K562 (cell line): ENCODE measurements at regions not wholly inside any gene's neighbourhood (a gene's known extent, or its start where the extent isn't known, plus 50 kb on each side); places are given as distances from the start of the nearest gene placed in this dataset.
A peak's percentile ranks its signal among the peaks of the same experiment; 100 is the strongest.

Source experiments
- ATF2 ChIP-seq: sonication (generic); formaldehyde crosslinking; IDR thresholded peaks from 2 replicates; pipeline ENCODE4 v1.8.1; 2022; ENCODE audit warnings: missing genetic modification reagents
- CBX2 ChIP-seq: fragments of 200-600 bp; sonication (generic); IDR thresholded peaks from one replicate; pipeline ENCODE4 v1.6.1; 2012; ENCODE audit warnings: mild to moderate bottlenecking, low read length, inconsistent platforms; ENCODE audit not compliant: insufficient read depth, poor library complexity, severe bottlenecking
- CEBPB ChIP-seq: fragments of 450-650 bp; IDR thresholded peaks from 2 replicates; pipeline ENCODE4 v1.6.1; 2016; ENCODE audit warnings: missing genetic modification characterization, missing compliant biosample characterization
- ESRRB ChIP-seq: fragments of 250-450 bp; sonication (Bioruptor Pico); IDR thresholded peaks from 2 replicates; pipeline ENCODE4 v1.5.0; 2020; ENCODE audit warnings: mild to moderate bottlenecking, moderate library complexity, borderline replicate concordance
- ETV1 ChIP-seq: fragments of 450-650 bp; conservative IDR thresholded peaks from 2 replicates; pipeline ENCODE4 v1.6.1; 2016; ENCODE audit warnings: missing genetic modification characterization, control low read depth, low read depth, missing compliant biosample characterization
- HBP1 ChIP-seq: fragments of 450-650 bp; formaldehyde crosslinking; IDR thresholded peaks from 2 replicates; pipeline ENCODE4 v1.4.0; 2022; ENCODE audit warnings: missing genetic modification characterization
- KLF1 ChIP-seq: fragments of 450-650 bp; IDR thresholded peaks from 2 replicates; pipeline ENCODE4 v1.6.1; 2016; ENCODE audit warnings: missing genetic modification characterization, missing compliant biosample characterization
- MCM7 ChIP-seq, 2 experiments: fragments of 450-650 bp; IDR thresholded peaks; 2 replicates each; pipeline ENCODE4 v1.6.1; 2016 to 2018
- MECOM ChIP-seq: fragments of 250-450 bp; sonication (Bioruptor Pico); IDR thresholded peaks from 2 replicates; pipeline ENCODE4 v1.8.0; 2022; ENCODE audit warnings: inconsistent platforms
- STAT5B ChIP-seq: fragments of 250-450 bp; sonication (Bioruptor Pico); IDR thresholded peaks from 2 replicates; pipeline ENCODE4 v1.8.0; 2021; ENCODE audit warnings: mild to moderate bottlenecking, inconsistent platforms
- ZNF174 ChIP-seq: fragments of 250-450 bp; sonication (Bioruptor Pico); IDR thresholded peaks from 2 replicates; pipeline ENCODE4 v1.4.0; 2020; ENCODE audit warnings: mild to moderate bottlenecking
- ZNF354B ChIP-seq: fragments of 250-450 bp; sonication (Bioruptor Pico); IDR thresholded peaks from 2 replicates; pipeline ENCODE4 v1.4.0; 2020
- TF ChIP-seq, protein P1 (sequence below): sonication (generic); formaldehyde crosslinking; IDR thresholded peaks from 2 replicates; pipeline ENCODE4 v1.8.0; 2022; ENCODE audit warnings: mild to moderate bottlenecking, missing genetic modification reagents
- TF ChIP-seq, protein P2 (sequence below): fragments of 450-650 bp; IDR thresholded peaks from 2 replicates; pipeline ENCODE4 v1.6.1; 2016; ENCODE audit warnings: low read depth, mild to moderate bottlenecking, moderate library complexity
- TF ChIP-seq, protein P3 (sequence below): fragments of 250-450 bp; sonication (Bioruptor Pico); IDR thresholded peaks from 2 replicates; pipeline ENCODE4 v1.8.0; 2022; ENCODE audit warnings: moderate library complexity, mild to moderate bottlenecking, inconsistent platforms
- TF ChIP-seq, protein P4 (sequence below): fragments of 250-450 bp; sonication (Bioruptor Pico); IDR thresholded peaks from 2 replicates; pipeline ENCODE4 v1.5.0; 2021
- TF ChIP-seq, protein P5 (sequence below): sonication (generic); formaldehyde crosslinking; IDR thresholded peaks from 2 replicates; pipeline ENCODE4 v1.8.0; 2022; ENCODE audit warnings: missing genetic modification reagents, mild to moderate bottlenecking, borderline replicate concordance
- TF ChIP-seq, protein P6 (sequence below): fragments of 450-650 bp; IDR thresholded peaks from 2 replicates; pipeline ENCODE4 v1.6.1; 2016; ENCODE audit warnings: missing biosample characterization, missing genetic modification characterization

DNA sequence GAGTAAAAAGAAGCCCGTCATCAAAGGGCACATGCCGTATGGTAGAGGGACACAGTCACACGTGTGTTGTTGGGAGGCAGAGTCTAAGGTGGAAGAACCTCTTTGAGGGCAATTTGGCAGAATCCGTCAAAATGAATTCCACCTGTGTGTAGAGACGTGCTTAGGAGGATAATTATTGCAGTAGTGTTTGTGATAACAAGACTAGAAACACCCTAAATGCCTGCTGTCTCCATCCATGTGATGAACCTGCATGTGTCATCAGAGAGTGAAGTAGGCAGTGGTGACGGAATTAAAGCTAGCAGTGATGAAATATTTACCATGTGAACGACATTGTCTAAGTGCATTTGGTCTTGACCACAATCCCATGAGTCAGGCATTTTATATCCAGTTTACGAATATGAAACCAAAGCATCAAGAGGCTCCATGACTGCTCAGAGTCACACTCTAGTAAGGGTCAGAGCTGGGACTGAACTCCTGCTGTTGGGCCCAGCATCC is 61.3 kb upstream of the ADORA2B start (continued):
- TF ChIP-seq, protein P1, sequence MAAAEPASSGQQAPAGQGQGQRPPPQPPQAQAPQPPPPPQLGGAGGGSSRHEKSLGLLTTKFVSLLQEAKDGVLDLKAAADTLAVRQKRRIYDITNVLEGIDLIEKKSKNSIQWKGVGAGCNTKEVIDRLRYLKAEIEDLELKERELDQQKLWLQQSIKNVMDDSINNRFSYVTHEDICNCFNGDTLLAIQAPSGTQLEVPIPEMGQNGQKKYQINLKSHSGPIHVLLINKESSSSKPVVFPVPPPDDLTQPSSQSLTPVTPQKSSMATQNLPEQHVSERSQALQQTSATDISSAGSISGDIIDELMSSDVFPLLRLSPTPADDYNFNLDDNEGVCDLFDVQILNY (CRISPR knock-in tag): no peak
- TF ChIP-seq ATF2 (no peak), ZNF174 (CRISPR knock-in tag) (no peak), HBP1 (CRISPR knock-in tag) (peak; percentile 83; the same call in 1 of the 2 replicates), MECOM (CRISPR knock-in tag) (no peak), ESRRB (no peak), MCM7 (IDR thresholded peaks at IDR 0.05) (no peak), KLF1 (no peak), ETV1 (tag) (no peak), CBX2 (no peak), ZNF354B (CRISPR knock-in tag) (no peak), CEBPB (tag) (peak; percentile 41; the same call in 1 of the 2 replicates), STAT5B (CRISPR knock-in tag) (no peak)
- TF ChIP-seq, protein P2, sequence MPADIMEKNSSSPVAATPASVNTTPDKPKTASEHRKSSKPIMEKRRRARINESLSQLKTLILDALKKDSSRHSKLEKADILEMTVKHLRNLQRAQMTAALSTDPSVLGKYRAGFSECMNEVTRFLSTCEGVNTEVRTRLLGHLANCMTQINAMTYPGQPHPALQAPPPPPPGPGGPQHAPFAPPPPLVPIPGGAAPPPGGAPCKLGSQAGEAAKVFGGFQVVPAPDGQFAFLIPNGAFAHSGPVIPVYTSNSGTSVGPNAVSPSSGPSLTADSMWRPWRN: no peak
- TF ChIP-seq, protein P3, sequence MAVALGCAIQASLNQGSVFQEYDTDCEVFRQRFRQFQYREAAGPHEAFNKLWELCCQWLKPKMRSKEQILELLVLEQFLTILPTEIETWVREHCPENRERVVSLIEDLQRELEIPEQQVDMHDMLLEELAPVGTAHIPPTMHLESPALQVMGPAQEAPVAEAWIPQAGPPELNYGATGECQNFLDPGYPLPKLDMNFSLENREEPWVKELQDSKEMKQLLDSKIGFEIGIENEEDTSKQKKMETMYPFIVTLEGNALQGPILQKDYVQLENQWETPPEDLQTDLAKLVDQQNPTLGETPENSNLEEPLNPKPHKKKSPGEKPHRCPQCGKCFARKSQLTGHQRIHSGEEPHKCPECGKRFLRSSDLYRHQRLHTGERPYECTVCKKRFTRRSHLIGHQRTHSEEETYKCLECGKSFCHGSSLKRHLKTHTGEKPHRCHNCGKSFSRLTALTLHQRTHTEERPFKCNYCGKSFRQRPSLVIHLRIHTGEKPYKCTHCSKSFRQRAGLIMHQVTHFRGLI (CRISPR knock-in tag): no peak
- TF ChIP-seq, protein P4, sequence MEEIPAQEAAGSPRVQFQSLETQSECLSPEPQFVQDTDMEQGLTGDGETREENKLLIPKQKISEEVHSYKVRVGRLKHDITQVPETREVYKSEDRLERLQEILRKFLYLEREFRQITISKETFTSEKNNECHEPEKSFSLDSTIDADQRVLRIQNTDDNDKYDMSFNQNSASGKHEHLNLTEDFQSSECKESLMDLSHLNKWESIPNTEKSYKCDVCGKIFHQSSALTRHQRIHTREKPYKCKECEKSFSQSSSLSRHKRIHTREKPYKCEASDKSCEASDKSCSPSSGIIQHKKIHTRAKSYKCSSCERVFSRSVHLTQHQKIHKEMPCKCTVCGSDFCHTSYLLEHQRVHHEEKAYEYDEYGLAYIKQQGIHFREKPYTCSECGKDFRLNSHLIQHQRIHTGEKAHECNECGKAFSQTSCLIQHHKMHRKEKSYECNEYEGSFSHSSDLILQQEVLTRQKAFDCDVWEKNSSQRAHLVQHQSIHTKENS (CRISPR knock-in tag): no peak
- TF ChIP-seq, protein P5, sequence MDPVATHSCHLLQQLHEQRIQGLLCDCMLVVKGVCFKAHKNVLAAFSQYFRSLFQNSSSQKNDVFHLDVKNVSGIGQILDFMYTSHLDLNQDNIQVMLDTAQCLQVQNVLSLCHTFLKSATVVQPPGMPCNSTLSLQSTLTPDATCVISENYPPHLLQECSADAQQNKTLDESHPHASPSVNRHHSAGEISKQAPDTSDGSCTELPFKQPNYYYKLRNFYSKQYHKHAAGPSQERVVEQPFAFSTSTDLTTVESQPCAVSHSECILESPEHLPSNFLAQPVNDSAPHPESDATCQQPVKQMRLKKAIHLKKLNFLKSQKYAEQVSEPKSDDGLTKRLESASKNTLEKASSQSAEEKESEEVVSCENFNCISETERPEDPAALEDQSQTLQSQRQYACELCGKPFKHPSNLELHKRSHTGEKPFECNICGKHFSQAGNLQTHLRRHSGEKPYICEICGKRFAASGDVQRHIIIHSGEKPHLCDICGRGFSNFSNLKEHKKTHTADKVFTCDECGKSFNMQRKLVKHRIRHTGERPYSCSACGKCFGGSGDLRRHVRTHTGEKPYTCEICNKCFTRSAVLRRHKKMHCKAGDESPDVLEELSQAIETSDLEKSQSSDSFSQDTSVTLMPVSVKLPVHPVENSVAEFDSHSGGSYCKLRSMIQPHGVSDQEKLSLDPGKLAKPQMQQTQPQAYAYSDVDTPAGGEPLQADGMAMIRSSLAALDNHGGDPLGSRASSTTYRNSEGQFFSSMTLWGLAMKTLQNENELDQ: no peak
- TF ChIP-seq, protein P6, sequence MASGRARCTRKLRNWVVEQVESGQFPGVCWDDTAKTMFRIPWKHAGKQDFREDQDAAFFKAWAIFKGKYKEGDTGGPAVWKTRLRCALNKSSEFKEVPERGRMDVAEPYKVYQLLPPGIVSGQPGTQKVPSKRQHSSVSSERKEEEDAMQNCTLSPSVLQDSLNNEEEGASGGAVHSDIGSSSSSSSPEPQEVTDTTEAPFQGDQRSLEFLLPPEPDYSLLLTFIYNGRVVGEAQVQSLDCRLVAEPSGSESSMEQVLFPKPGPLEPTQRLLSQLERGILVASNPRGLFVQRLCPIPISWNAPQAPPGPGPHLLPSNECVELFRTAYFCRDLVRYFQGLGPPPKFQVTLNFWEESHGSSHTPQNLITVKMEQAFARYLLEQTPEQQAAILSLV (tag): no peak
